Liver (tissue), 3 donors: ENCODE measurements at regions not wholly inside any gene's neighbourhood (a gene's known extent, or its start where the extent isn't known, plus 50 kb on each side); places are given as distances from the start of the nearest gene placed in this dataset.

Experiments
- CTCF ChIP-seq: fragments of 150-350 bp; IDR thresholded peaks from 2 replicates; pipeline ENCODE4 v1.5.1; 2017; ENCODE audit warnings: improper control_type of control experiment, low read depth, low read length; ENCODE audit not compliant: missing input control
- FOXA1 ChIP-seq: IDR thresholded peaks from 2 replicates; pipeline ENCODE4 v1.6.1; 2016; ENCODE audit warnings: antibody characterized with exemption
- GABPA ChIP-seq, 2 donors: IDR thresholded peaks in 1 of 2; conservative IDR thresholded peaks in 1 of 2; 2 replicates each; pipeline ENCODE4 v1.6.1; 2016; ENCODE audit warnings: antibody characterized with exemption in 2 of 2, mild to moderate bottlenecking in 1 of 2, moderate library complexity in 1 of 2
- HNF4G ChIP-seq: IDR thresholded peaks from 2 replicates; pipeline ENCODE4 v1.6.1; 2016; ENCODE audit warnings: antibody characterized with exemption
- JUND ChIP-seq, 2 donors: IDR thresholded peaks; 2 replicates each; pipeline ENCODE4 v1.6.1; 2016; ENCODE audit warnings: antibody characterized with exemption in 2 of 2
- MAX ChIP-seq: IDR thresholded peaks from 2 replicates; pipeline ENCODE4 v1.6.1; 2016; ENCODE audit warnings: antibody characterized with exemption
- NR2F2 ChIP-seq: IDR thresholded peaks from 2 replicates; pipeline ENCODE4 v1.6.1; 2016; ENCODE audit warnings: antibody characterized with exemption
- RAD21 ChIP-seq, 2 donors: IDR thresholded peaks; 2 replicates each; pipeline ENCODE4 v1.6.1; 2016; ENCODE audit warnings: antibody characterized with exemption in 2 of 2, mild to moderate bottlenecking in 2 of 2
- REST ChIP-seq: IDR thresholded peaks from 2 replicates; pipeline ENCODE4 v1.6.1; 2016; ENCODE audit warnings: antibody characterized with exemption, mild to moderate bottlenecking
- SP1 ChIP-seq: IDR thresholded peaks from 2 replicates; pipeline ENCODE4 v1.6.1; 2018; ENCODE audit warnings: antibody characterized with exemption, mild to moderate bottlenecking
- TAF1 ChIP-seq: conservative IDR thresholded peaks from 2 replicates; pipeline ENCODE4 v1.6.1; 2016; ENCODE audit warnings: antibody characterized with exemption, mild to moderate bottlenecking
- YY1 ChIP-seq: IDR thresholded peaks from 2 replicates; pipeline ENCODE4 v1.6.1; 2016; ENCODE audit warnings: antibody characterized with exemption, mild to moderate bottlenecking
- ZBTB33 ChIP-seq: IDR thresholded peaks from 2 replicates; pipeline ENCODE4 v1.6.1; 2016; ENCODE audit warnings: antibody characterized with exemption
- TF ChIP-seq, protein P1 (sequence below): IDR thresholded peaks from 2 replicates; pipeline ENCODE4 v1.6.1; 2016; ENCODE audit warnings: antibody characterized with exemption
- donor health status: healthy.
- donor health status: healthy.

DNA sequence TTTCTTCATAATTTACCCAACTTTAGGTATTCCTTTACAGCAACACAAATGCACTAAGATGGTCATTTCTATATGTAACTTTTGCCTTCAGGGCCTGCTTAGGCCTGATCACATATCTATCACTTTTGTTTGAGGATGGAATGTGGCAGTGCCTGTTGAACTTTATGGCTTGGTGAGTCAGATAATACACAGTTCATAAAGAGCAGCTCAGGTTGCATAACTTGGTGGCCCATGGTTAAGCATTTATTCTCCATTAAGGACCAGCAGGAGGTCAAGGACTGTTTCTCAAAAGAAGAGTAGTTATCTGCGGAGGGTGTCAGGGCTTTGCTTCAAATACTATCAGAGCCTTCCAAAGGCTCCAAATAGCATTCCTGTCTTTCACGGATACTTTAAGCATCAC, 124.1 kb upstream of the PDHA2 start:
- TF ChIP-seq SP1 = no peak
- TF ChIP-seq MAX = no peak
- no peak for TF ChIP-seq CTCF
- no peak for TF ChIP-seq JUND (IDR thresholded peaks at IDR 0.05)
- TF ChIP-seq TAF1 = no peak
- TF ChIP-seq ZBTB33 = no peak
- no peak for TF ChIP-seq GABPA (IDR thresholded peaks at IDR 0.05 in 1 of 2, conservative IDR thresholded peaks at IDR 0.05 in 1 of 2)
- TF ChIP-seq, protein P1, sequence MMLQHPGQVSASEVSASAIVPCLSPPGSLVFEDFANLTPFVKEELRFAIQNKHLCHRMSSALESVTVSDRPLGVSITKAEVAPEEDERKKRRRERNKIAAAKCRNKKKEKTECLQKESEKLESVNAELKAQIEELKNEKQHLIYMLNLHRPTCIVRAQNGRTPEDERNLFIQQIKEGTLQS = no peak
- TF ChIP-seq YY1 = no peak
- TF ChIP-seq RAD21 (IDR thresholded peaks at IDR 0.05) = no peak
- no peak for TF ChIP-seq REST
- TF ChIP-seq FOXA1 = no peak
- TF ChIP-seq NR2F2 = no peak
- no peak for TF ChIP-seq HNF4G
